ENCODE measurements at regions not wholly inside any gene's neighbourhood (a gene's known extent, or its start where the extent isn't known, plus 50 kb on each side); places are given as distances from the start of the nearest gene placed in this dataset.

DNA sequence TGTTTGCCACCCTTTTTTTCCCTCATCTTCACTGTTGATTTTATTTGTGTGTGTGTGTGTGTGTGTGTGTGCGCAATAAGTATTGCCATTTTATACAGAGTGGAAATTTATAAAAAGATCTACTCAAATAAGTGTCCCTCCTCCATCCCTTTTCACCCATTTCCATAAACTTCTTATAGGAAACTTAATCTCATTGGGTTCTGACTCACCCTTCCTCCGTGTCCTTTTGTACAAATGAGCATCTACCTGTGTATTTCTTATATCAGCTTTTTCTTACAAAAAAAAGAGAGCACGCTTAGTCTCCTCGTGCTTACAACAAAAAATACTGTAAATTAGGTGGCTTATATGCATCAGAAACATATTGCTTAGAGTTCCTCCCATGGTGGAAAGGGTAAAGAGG, 711.2 kb upstream of the CDH7 start:
- DNase-seq = no peak
- no peak overlapping the region for H3K27ac ChIP-seq (ENCODE audit: low read length)
- Mint-ChIP-seq H3K27me3 (ENCODE audit: low read depth in 2 of 2) (no peaks in the 10 kb centered on the region), H3K36me3 (peaks cover 13% of the 10 kb centered on the region), H3K4me1 (no peaks in the 10 kb centered on the region), H3K9me3 (peaks cover 9 to 15% of the 10 kb centered on the region in 2 donors), H3K27ac (no peak overlapping the region), H3K4me3 (no peak overlapping the region)
- H3K27me3 ChIP-seq (ENCODE audit: control insufficient read depth, insufficient read depth, low read length) = no peaks in the 10 kb centered on the region
- ATAC-seq = no peak
- intact Hi-C loops (cut with micrococcal nuclease) = no loop called here
- H3K4me1 ChIP-seq (ENCODE audit: control insufficient read depth, insufficient read depth, low read length) = no peaks in the 10 kb centered on the region
- 97% methylated on average over 2 of the region's 4 CpGs for WGBS (ENCODE audit: insufficient coverage)
- TF ChIP-seq, protein P1, sequence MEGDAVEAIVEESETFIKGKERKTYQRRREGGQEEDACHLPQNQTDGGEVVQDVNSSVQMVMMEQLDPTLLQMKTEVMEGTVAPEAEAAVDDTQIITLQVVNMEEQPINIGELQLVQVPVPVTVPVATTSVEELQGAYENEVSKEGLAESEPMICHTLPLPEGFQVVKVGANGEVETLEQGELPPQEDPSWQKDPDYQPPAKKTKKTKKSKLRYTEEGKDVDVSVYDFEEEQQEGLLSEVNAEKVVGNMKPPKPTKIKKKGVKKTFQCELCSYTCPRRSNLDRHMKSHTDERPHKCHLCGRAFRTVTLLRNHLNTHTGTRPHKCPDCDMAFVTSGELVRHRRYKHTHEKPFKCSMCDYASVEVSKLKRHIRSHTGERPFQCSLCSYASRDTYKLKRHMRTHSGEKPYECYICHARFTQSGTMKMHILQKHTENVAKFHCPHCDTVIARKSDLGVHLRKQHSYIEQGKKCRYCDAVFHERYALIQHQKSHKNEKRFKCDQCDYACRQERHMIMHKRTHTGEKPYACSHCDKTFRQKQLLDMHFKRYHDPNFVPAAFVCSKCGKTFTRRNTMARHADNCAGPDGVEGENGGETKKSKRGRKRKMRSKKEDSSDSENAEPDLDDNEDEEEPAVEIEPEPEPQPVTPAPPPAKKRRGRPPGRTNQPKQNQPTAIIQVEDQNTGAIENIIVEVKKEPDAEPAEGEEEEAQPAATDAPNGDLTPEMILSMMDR (IDR thresholded peaks at IDR 0.05) = no peak
- no peaks in the 10 kb centered on the region for H3K36me3 ChIP-seq (ENCODE audit: control insufficient read depth, insufficient read depth, low read length)
- no peak overlapping the region for H3K4me3 ChIP-seq (ENCODE audit: low read length)
- no peaks in the 10 kb centered on the region for H3K9me3 ChIP-seq (ENCODE audit: control insufficient read depth, insufficient read depth, low read length)

DNA sequence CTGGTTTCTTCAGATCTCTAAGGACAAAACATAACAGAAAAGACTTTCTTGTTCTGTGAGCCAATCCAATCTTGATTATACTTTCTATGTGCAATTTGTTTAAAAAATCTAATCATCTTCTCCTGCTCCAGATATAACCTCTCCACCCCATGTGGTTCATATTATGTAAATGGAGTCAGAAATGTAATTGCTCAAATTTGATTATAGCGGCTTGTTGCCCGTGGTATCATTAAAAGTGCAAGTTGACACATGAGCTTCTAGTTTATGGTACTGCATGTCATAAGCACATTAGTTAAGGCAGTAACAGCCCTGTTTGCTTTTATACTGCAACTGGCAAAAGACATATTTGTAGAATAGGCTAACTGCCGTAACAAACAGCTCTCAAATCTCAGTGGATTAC, 715.1 kb upstream of the CDH7 start:
- ATAC-seq = no peak
- no peaks in the 10 kb centered on the region for H3K9me3 ChIP-seq (ENCODE audit: control insufficient read depth, insufficient read depth, low read length)
- DNase-seq = no peak
- no peak overlapping the region for H3K27ac ChIP-seq (ENCODE audit: low read length)
- Mint-ChIP-seq H3K4me3 (no peak overlapping the region), H3K27me3 (ENCODE audit: low read depth in 2 of 2) (no peaks in the 10 kb centered on the region), H3K9me3 (peaks cover 12 to 19% of the 10 kb centered on the region in 2 donors), H3K27ac (no peak overlapping the region), H3K36me3 (peaks cover 14% of the 10 kb centered on the region), H3K4me1 (no peaks in the 10 kb centered on the region)
- H3K36me3 ChIP-seq (ENCODE audit: control insufficient read depth, insufficient read depth, low read length) = no peaks in the 10 kb centered on the region
- 94% methylated on average over 3 of the region's 3 CpGs for WGBS (ENCODE audit: insufficient coverage)
- intact Hi-C loops (cut with micrococcal nuclease) = no loop called here
- H3K4me1 ChIP-seq (ENCODE audit: control insufficient read depth, insufficient read depth, low read length) = no peaks in the 10 kb centered on the region
- no peak overlapping the region for H3K4me3 ChIP-seq (ENCODE audit: low read length)
- no peaks in the 10 kb centered on the region for H3K27me3 ChIP-seq (ENCODE audit: control insufficient read depth, insufficient read depth, low read length)
- TF ChIP-seq, protein P1 (IDR thresholded peaks at IDR 0.05) = no peak

DNA sequence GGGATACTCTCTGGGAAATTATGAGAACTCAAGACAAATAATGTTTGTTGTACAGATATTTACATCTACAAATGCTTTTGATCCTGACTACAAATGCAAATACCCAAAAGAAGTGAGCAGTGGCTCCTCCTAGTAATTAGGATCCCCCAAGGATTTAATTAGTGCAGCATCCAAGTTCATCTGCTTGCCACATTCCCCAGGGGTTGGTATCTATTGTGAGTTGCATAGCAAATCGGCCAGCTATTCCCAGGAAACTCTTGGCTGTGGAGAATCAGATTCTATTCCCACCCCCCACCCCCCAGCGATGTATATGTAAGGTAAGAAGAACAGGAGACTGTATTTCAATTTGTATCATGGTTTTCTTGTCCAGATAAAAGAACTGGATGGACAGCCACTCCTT, 725.1 kb upstream of the CDH7 start:
- Histone ChIP-seq H3K9me3 (ENCODE audit: control insufficient read depth, insufficient read depth, low read length) (peaks cover 6% of the 10 kb centered on the region), H3K4me3 (ENCODE audit: low read length) (no peak overlapping the region), H3K27ac (ENCODE audit: low read length) (no peak overlapping the region), H3K27me3 (ENCODE audit: control insufficient read depth, insufficient read depth, low read length) (no peaks in the 10 kb centered on the region), H3K36me3 (ENCODE audit: control insufficient read depth, insufficient read depth, low read length) (no peaks in the 10 kb centered on the region), H3K4me1 (ENCODE audit: control insufficient read depth, insufficient read depth, low read length) (no peaks in the 10 kb centered on the region)
- Mint-ChIP-seq H3K36me3 (no peaks in the 10 kb centered on the region), H3K27ac (no peak overlapping the region), H3K9me3 (peaks cover 5 to 13% of the 10 kb centered on the region in 2 donors), H3K4me1 (no peaks in the 10 kb centered on the region), H3K27me3 (ENCODE audit: low read depth in 2 of 2) (no peaks in the 10 kb centered on the region), H3K4me3 (no peak overlapping the region)
- TF ChIP-seq, protein P1 (IDR thresholded peaks at IDR 0.05) = no peak
- intact Hi-C loops (cut with micrococcal nuclease) = no loop called here
- no peak for DNase-seq
- no CpG with 5 or more reads among the region's 2 CpGs for WGBS (ENCODE audit: insufficient coverage)
- no peak for ATAC-seq

DNA sequence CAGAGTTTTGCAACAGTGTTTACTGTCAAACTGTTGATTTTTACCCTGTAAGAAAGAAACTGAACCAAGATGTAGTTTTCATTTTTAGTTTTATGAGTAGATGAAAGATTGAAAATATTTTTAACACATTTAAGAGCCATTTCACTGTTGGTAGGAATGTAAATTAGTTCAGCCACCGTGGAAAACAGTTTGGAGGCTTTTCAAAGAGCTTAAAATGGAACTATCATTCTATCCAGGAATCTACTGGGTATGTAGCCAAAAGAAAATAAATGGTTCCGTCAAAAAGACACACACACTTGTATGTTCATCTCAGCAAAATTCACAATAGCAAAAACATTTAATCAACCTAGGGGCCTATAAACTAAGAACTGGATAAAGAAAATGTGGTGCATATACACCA, 729.8 kb upstream of the CDH7 start:
- H3K36me3 ChIP-seq (ENCODE audit: control insufficient read depth, insufficient read depth, low read length) = no peaks in the 10 kb centered on the region
- WGBS (ENCODE audit: insufficient coverage) = 90% methylated on average over 2 of the region's 2 CpGs
- no peak overlapping the region for H3K4me3 Mint-ChIP-seq
- H3K27me3 ChIP-seq (ENCODE audit: control insufficient read depth, insufficient read depth, low read length) = no peaks in the 10 kb centered on the region
- H3K27ac ChIP-seq (ENCODE audit: low read length) = no peak overlapping the region
- H3K9me3 ChIP-seq (ENCODE audit: control insufficient read depth, insufficient read depth, low read length) = peaks cover 12% of the 10 kb centered on the region
- H3K4me1 ChIP-seq (ENCODE audit: control insufficient read depth, insufficient read depth, low read length) = no peaks in the 10 kb centered on the region
- H3K27ac Mint-ChIP-seq = no peak overlapping the region
- TF ChIP-seq, protein P1 (IDR thresholded peaks at IDR 0.05) = no peak
- DNase-seq (no peak), ATAC-seq (no peak)
- H3K9me3 Mint-ChIP-seq = peaks cover 4 to 9% of the 10 kb centered on the region in 2 donors
- H3K27me3 Mint-ChIP-seq (ENCODE audit: low read depth in 2 of 2) = no peaks in the 10 kb centered on the region
- H3K36me3 Mint-ChIP-seq = no peaks in the 10 kb centered on the region
- H3K4me3 ChIP-seq (ENCODE audit: low read length) = no peak overlapping the region
- H3K4me1 Mint-ChIP-seq = no peaks in the 10 kb centered on the region
- intact Hi-C loops (cut with micrococcal nuclease) = no loop called here

Measured in natural killer cell (primary cell).